WTC11 (cell line): ENCODE measurements at regions not wholly inside any gene's neighbourhood (a gene's known extent, or its start where the extent isn't known, plus 50 kb on each side); places are given as distances from the start of the nearest gene placed in this dataset.

Experiments
- ATAC-seq: fragments of 200-7000 bp; cut with Tn5 transposase; 2 replicates; pipeline ENCODE4 v1.10.0; 2021; ENCODE audit warnings: mild to moderate bottlenecking, moderate library complexity
- CTCF ChIA-PET: fragments of 300-600 bp; sonication (Branson Sonifier 250); formaldehyde crosslinking; loops from one replicate; lab custom pipeline; 2021; ENCODE audit warnings: antibody characterized with exemption; lab: Charles Lee
- POLR2A ChIA-PET: fragments of 350-600 bp; sonication (Branson Sonifier 250); formaldehyde crosslinking; loops from one replicate; lab custom pipeline; 2021; ENCODE audit warnings: antibody characterized with exemption; lab: Charles Lee
- DNase-seq: peaks from one replicate; pipeline ENCODE4 v3.0.0; 2021; ENCODE audit warnings: low spot score
- H3K27ac Mint-ChIP-seq: 2 replicates; pipeline ENCODE4 v1.8.0; 2021; ENCODE audit warnings: mixed read lengths
- H3K27me3 Mint-ChIP-seq: 2 replicates; pipeline ENCODE4 v1.8.0; 2021; ENCODE audit warnings: low read depth, mild to moderate bottlenecking, moderate library complexity, mixed read lengths
- H3K36me3 Mint-ChIP-seq: 2 replicates; pipeline ENCODE4 v1.8.0; 2021; ENCODE audit warnings: mixed read lengths
- H3K4me1 Mint-ChIP-seq: 2 replicates; pipeline ENCODE4 v1.8.0; 2022; ENCODE audit warnings: mixed read lengths
- H3K4me3 Mint-ChIP-seq: 2 replicates; pipeline ENCODE4 v1.8.0; 2021; ENCODE audit warnings: mild to moderate bottlenecking, moderate library complexity, mixed read lengths
- H3K9me3 Mint-ChIP-seq: 2 replicates; pipeline ENCODE4 v1.8.0; 2021; ENCODE audit warnings: mixed read lengths
- CBFB ChIP-seq: sonication (generic); formaldehyde crosslinking; IDR thresholded peaks from 2 replicates; pipeline ENCODE4 v1.8.1; 2022; ENCODE audit warnings: mild to moderate bottlenecking, low read depth, missing genetic modification reagents
- CREB1 ChIP-seq: sonication (generic); formaldehyde crosslinking; IDR thresholded peaks from 2 replicates; pipeline ENCODE4 v1.8.0; 2023; ENCODE audit warnings: mild to moderate bottlenecking, missing genetic modification reagents
- CREM ChIP-seq: sonication (generic); formaldehyde crosslinking; IDR thresholded peaks from 2 replicates; pipeline ENCODE4 v1.8.1; 2022; ENCODE audit warnings: mild to moderate bottlenecking, missing genetic modification reagents, moderate library complexity
- EMX1 ChIP-seq: fragments of 250-450 bp; sonication (Bioruptor Pico); IDR thresholded peaks from 2 replicates; pipeline ENCODE4 v1.8.0; 2021; ENCODE audit warnings: mild to moderate bottlenecking
- FOXK1 ChIP-seq: sonication (generic); formaldehyde crosslinking; IDR thresholded peaks from 2 replicates; pipeline ENCODE4 v1.8.0; 2022; ENCODE audit warnings: mild to moderate bottlenecking, moderate library complexity, missing genetic modification reagents
- FOXP1 ChIP-seq: sonication (generic); formaldehyde crosslinking; IDR thresholded peaks from 2 replicates; pipeline ENCODE4 v1.8.0; 2022; ENCODE audit warnings: missing genetic modification reagents, mild to moderate bottlenecking, moderate library complexity, borderline replicate concordance
- MYBL2 ChIP-seq: sonication (generic); formaldehyde crosslinking; IDR thresholded peaks from 2 replicates; pipeline ENCODE4 v1.8.1; 2023; ENCODE audit warnings: mild to moderate bottlenecking, moderate library complexity, missing genetic modification reagents
- NR3C1 ChIP-seq: sonication (generic); formaldehyde crosslinking; conservative IDR thresholded peaks from 2 replicates; pipeline ENCODE4 v1.8.1; 2023; ENCODE audit warnings: low read depth, mild to moderate bottlenecking, missing genetic modification reagents
- OVOL2 ChIP-seq: fragments of 250-450 bp; sonication (Bioruptor Pico); IDR thresholded peaks from 2 replicates; pipeline ENCODE4 v1.9.0; 2021; ENCODE audit warnings: mild to moderate bottlenecking, borderline replicate concordance
- PREB ChIP-seq: sonication (generic); formaldehyde crosslinking; IDR thresholded peaks from 2 replicates; pipeline ENCODE4 v1.8.1; 2022; ENCODE audit warnings: mild to moderate bottlenecking, missing genetic modification reagents, moderate library complexity, borderline replicate concordance
- SMAD3 ChIP-seq: sonication (generic); formaldehyde crosslinking; IDR thresholded peaks from 2 replicates; pipeline ENCODE4 v1.8.0; 2022; ENCODE audit warnings: missing genetic modification reagents, mild to moderate bottlenecking, borderline replicate concordance
- SMAD4 ChIP-seq: sonication (generic); formaldehyde crosslinking; IDR thresholded peaks from 2 replicates; pipeline ENCODE4 v1.8.0; 2022; ENCODE audit warnings: mild to moderate bottlenecking, missing genetic modification reagents
- TEAD4 ChIP-seq: sonication (generic); formaldehyde crosslinking; IDR thresholded peaks from 2 replicates; pipeline ENCODE4 v1.8.0; 2022; ENCODE audit warnings: mild to moderate bottlenecking, missing genetic modification reagents
- USF1 ChIP-seq: sonication (generic); formaldehyde crosslinking; IDR thresholded peaks from 2 replicates; pipeline ENCODE4 v1.8.0; 2022; ENCODE audit warnings: mild to moderate bottlenecking, missing genetic modification reagents
- ZNF121 ChIP-seq: sonication (generic); formaldehyde crosslinking; IDR thresholded peaks from 2 replicates; pipeline ENCODE4 v1.8.0; 2023; ENCODE audit warnings: missing genetic modification reagents
- ZNF138 ChIP-seq: sonication (generic); formaldehyde crosslinking; conservative IDR thresholded peaks from 2 replicates; pipeline ENCODE4 v1.8.1; 2022; ENCODE audit warnings: mild to moderate bottlenecking, moderate library complexity, missing genetic modification reagents
- ZNF219 ChIP-seq: sonication (generic); formaldehyde crosslinking; IDR thresholded peaks from 2 replicates; pipeline ENCODE4 v1.8.0; 2023; ENCODE audit warnings: missing genetic modification reagents, mild to moderate bottlenecking, borderline replicate concordance
- ZNF263 ChIP-seq: sonication (generic); formaldehyde crosslinking; IDR thresholded peaks from 2 replicates; pipeline ENCODE4 v1.8.1; 2022; ENCODE audit warnings: low read depth, mild to moderate bottlenecking, moderate library complexity, missing genetic modification reagents
- ZNF396 ChIP-seq: fragments of 250-450 bp; sonication (Bioruptor Pico); IDR thresholded peaks from 2 replicates; pipeline ENCODE4 v1.8.0; 2021; ENCODE audit warnings: mild to moderate bottlenecking, moderate library complexity, borderline replicate concordance
- TF ChIP-seq, protein P1 (sequence below): fragments of 250-450 bp; sonication (Bioruptor Pico); IDR thresholded peaks from 2 replicates; pipeline ENCODE4 v2.1.2; 2022; ENCODE audit warnings: mild to moderate bottlenecking, moderate library complexity
- TF ChIP-seq, protein P2 (sequence below): sonication (generic); formaldehyde crosslinking; IDR thresholded peaks from 2 replicates; pipeline ENCODE4 v1.8.0; 2022; ENCODE audit warnings: mild to moderate bottlenecking, missing genetic modification reagents
- TF ChIP-seq, protein P3 (sequence below): sonication (generic); formaldehyde crosslinking; conservative IDR thresholded peaks from 2 replicates; pipeline ENCODE4 v1.8.1; 2022; ENCODE audit warnings: mild to moderate bottlenecking, missing genetic modification reagents
- TF ChIP-seq, protein P4 (sequence below): sonication (generic); formaldehyde crosslinking; IDR thresholded peaks from 2 replicates; pipeline ENCODE4 v1.8.0; 2023; ENCODE audit warnings: missing genetic modification reagents
- TF ChIP-seq, protein P5 (sequence below): sonication (generic); formaldehyde crosslinking; IDR thresholded peaks from 2 replicates; pipeline ENCODE4 v1.8.1; 2023; ENCODE audit warnings: mild to moderate bottlenecking, missing genetic modification reagents
- TF ChIP-seq, protein P6 (sequence below): sonication (generic); formaldehyde crosslinking; IDR thresholded peaks from 2 replicates; pipeline ENCODE4 v1.8.1; 2022; ENCODE audit warnings: missing genetic modification reagents, borderline replicate concordance

GRCh38 chr3:71903112-71903495 is 118.2 kb upstream of the PROK2 start:
- Mint-ChIP-seq H3K9me3 (peaks cover 3% of the 10 kb centered on the region; the same call in 1 of the 2 replicates), H3K4me3 (no peak overlapping the region), H3K36me3 (no peaks in the 10 kb centered on the region), H3K4me1 (peaks cover 25% of the 10 kb centered on the region), H3K27ac (no peak overlapping the region), H3K27me3 (no peaks in the 10 kb centered on the region; the same call in 1 of the 2 replicates)
- DNase-seq: no peak
- CTCF ChIA-PET: interaction anchor here (1.2 to 4.5 kb wide), 3 partner anchors 27 to 990 kb away, joined by 3 to 23 read pairs (median 4); no protein-coding TSS in a partner anchor
- ATAC-seq: no peak
- no peak for TF ChIP-seq CREB1 (CRISPR knock-in tag)
- TF ChIP-seq NR3C1 (CRISPR knock-in tag): no peak
- TF ChIP-seq, protein P1, sequence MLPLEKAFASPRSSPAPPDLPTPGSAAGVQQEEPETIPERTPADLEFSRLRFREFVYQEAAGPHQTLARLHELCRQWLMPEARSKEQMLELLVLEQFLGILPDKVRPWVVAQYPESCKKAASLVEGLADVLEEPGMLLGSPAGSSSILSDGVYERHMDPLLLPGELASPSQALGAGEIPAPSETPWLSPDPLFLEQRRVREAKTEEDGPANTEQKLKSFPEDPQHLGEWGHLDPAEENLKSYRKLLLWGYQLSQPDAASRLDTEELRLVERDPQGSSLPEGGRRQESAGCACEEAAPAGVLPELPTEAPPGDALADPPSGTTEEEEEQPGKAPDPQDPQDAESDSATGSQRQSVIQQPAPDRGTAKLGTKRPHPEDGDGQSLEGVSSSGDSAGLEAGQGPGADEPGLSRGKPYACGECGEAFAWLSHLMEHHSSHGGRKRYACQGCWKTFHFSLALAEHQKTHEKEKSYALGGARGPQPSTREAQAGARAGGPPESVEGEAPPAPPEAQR: no peak
- TF ChIP-seq, protein P2, sequence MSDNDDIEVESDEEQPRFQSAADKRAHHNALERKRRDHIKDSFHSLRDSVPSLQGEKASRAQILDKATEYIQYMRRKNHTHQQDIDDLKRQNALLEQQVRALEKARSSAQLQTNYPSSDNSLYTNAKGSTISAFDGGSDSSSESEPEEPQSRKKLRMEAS (CRISPR knock-in tag): no peak
- TF ChIP-seq, protein P3, sequence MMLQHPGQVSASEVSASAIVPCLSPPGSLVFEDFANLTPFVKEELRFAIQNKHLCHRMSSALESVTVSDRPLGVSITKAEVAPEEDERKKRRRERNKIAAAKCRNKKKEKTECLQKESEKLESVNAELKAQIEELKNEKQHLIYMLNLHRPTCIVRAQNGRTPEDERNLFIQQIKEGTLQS (CRISPR knock-in tag): no peak
- no peak for TF ChIP-seq SMAD4 (CRISPR knock-in tag)
- TF ChIP-seq, protein P4, sequence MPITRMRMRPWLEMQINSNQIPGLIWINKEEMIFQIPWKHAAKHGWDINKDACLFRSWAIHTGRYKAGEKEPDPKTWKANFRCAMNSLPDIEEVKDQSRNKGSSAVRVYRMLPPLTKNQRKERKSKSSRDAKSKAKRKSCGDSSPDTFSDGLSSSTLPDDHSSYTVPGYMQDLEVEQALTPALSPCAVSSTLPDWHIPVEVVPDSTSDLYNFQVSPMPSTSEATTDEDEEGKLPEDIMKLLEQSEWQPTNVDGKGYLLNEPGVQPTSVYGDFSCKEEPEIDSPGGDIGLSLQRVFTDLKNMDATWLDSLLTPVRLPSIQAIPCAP (CRISPR knock-in tag): no peak
- TF ChIP-seq USF1 (CRISPR knock-in tag): no peak
- no peak for TF ChIP-seq FOXK1 (CRISPR knock-in tag)
- TF ChIP-seq ZNF138 (CRISPR knock-in tag): no peak
- TF ChIP-seq CREM (CRISPR knock-in tag): no peak
- no peak for TF ChIP-seq PREB (CRISPR knock-in tag)
- TF ChIP-seq, protein P5, sequence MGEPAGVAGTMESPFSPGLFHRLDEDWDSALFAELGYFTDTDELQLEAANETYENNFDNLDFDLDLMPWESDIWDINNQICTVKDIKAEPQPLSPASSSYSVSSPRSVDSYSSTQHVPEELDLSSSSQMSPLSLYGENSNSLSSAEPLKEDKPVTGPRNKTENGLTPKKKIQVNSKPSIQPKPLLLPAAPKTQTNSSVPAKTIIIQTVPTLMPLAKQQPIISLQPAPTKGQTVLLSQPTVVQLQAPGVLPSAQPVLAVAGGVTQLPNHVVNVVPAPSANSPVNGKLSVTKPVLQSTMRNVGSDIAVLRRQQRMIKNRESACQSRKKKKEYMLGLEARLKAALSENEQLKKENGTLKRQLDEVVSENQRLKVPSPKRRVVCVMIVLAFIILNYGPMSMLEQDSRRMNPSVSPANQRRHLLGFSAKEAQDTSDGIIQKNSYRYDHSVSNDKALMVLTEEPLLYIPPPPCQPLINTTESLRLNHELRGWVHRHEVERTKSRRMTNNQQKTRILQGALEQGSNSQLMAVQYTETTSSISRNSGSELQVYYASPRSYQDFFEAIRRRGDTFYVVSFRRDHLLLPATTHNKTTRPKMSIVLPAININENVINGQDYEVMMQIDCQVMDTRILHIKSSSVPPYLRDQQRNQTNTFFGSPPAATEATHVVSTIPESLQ (CRISPR knock-in tag): no peak
- TF ChIP-seq SMAD3 (CRISPR knock-in tag): no peak
- POLR2A ChIA-PET: no interaction called here

DNA sequence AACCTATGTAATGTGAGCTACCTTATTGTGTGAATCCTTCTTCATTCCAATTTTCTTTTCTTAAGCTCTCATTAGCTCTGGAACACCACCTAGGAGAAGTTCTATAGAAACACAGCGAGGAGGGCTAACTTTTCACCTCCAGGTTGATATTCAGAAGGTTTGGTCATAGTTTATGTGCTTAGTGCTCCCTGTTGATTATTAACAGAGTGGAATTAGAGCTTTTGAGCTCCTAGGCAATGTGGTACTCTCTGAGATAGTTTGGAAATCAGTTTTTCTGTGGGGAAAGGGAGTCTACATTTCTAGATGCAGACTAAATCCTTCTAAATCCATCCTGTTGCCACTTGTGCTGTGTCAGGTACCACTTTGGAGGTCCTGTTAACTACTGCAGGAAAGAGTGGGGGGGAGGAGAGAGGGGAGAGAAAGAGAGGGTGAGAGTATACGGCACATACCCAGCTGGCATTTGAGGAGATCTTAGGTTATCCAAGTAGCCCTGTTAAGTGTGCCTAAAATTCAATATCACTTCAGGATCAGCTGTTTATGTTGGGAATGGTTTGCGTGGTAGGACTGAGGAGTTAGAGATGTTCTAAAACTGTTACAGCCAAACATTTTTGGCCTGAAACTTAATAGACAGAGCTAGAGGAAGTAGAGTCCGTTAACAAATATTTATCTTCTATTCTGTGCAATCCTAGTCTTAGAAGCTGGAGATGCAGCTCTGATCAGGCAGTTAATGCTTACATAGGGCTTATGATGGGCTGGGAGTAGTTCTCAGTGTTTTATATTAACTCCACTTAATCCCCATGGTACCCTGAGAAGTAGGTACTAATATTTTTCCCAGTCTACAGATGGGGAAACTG is 117.5 kb upstream of the PROK2 start:
- CTCF ChIA-PET: interaction anchor here (0.6 to 4.5 kb wide), 5 partner anchors 9 to 990 kb away, joined by 3 to 23 read pairs (median 4); no protein-coding TSS in a partner anchor
- peaks cover 25% of the 10 kb centered on the region for H3K4me1 Mint-ChIP-seq
- no peak for TF ChIP-seq CBFB (CRISPR knock-in tag)
- no peak for TF ChIP-seq ZNF396 (CRISPR knock-in tag)
- no peak for TF ChIP-seq ZNF263 (CRISPR knock-in tag)
- no peak for TF ChIP-seq EMX1 (CRISPR knock-in tag)
- TF ChIP-seq OVOL2: no peak
- TF ChIP-seq ZNF121 (CRISPR knock-in tag): no peak
- TF ChIP-seq MYBL2 (CRISPR knock-in tag): no peak
- TF ChIP-seq USF1 (CRISPR knock-in tag): no peak
- TF ChIP-seq FOXP1 (CRISPR knock-in tag): no peak
- no peak for TF ChIP-seq TEAD4 (CRISPR knock-in tag)
- TF ChIP-seq, protein P6, sequence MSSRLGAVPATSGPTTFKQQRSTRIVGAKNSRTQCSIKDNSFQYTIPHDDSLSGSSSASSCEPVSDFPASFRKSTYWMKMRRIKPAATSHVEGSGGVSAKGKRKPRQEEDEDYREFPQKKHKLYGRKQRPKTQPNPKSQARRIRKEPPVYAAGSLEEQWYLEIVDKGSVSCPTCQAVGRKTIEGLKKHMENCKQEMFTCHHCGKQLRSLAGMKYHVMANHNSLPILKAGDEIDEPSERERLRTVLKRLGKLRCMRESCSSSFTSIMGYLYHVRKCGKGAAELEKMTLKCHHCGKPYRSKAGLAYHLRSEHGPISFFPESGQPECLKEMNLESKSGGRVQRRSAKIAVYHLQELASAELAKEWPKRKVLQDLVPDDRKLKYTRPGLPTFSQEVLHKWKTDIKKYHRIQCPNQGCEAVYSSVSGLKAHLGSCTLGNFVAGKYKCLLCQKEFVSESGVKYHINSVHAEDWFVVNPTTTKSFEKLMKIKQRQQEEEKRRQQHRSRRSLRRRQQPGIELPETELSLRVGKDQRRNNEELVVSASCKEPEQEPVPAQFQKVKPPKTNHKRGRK (CRISPR knock-in tag): no peak
- no peak for TF ChIP-seq ZNF219

More for the DNA sequence above, 117.5 kb upstream of the PROK2 start:
- DNase-seq (no peak), ATAC-seq (0 out of 2 replicates have a peak, but pooled peaks have one; percentile 25)
- Mint-ChIP-seq H3K9me3 (peaks cover 3% of the 10 kb centered on the region; the same call in 1 of the 2 replicates), H3K27ac (no peak overlapping the region), H3K36me3 (no peaks in the 10 kb centered on the region), H3K27me3 (no peaks in the 10 kb centered on the region; the same call in 1 of the 2 replicates), H3K4me3 (no peak overlapping the region)
- POLR2A ChIA-PET: no interaction called here
